ENCODE measurements at regions not wholly inside any gene's neighbourhood (a gene's known extent, or its start where the extent isn't known, plus 50 kb on each side); places are given as distances from the start of the nearest gene placed in this dataset.

GRCh38 chr9:82231411-82231810 lies 242.8 kb downstream of the SPATA31D1 start:
- H3K9me3 ChIP-seq = no peaks in the 10 kb centered on the region
- H3K36me3 ChIP-seq = no peaks in the 10 kb centered on the region
- no peak overlapping the region for H3K4me3 ChIP-seq
- H3K27me3 ChIP-seq = no peaks in the 10 kb centered on the region
- DNase-seq = no peak

DNA sequence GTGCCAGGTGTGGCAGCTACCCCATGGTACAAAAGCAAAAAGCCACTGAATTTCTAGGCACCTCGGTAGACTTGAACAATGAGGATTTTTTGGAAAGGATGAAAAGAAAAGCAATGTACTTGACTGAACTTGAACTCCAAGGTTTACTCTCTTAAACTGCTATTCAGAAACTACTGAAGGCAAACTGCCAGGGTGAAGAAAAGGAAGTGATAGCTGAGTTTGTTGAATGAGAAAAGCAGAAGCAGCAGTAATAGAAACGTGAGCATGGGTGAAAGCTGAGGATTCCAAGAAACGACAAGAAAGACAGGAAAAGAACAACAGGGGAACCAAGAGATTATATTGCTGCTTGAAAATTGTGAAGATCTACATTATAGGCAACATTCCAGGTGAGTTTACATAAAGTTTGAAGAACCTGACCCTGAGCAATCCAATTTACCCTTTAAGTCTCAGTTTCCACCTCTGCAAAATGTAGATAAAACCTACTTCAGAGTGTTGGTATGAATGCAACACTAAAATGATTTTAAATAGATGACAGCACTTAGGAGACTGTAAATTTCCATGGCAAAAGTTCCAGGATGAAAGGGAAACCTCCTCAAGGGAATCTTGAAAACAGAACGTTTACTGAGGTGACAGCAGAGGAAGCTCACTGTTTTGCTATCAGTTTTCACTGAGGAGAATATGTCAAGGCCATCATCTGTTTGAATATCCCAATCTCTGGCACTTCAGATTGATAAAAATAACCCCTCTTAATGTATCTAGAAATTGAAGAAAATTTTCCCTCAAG lies 245.8 kb downstream of the SPATA31D1 start:
- no peaks in the 10 kb centered on the region for H3K36me3 ChIP-seq
- H3K27me3 ChIP-seq = no peaks in the 10 kb centered on the region
- no peak for DNase-seq
- H3K4me3 ChIP-seq = no peak overlapping the region
- no peaks in the 10 kb centered on the region for H3K9me3 ChIP-seq

DNA sequence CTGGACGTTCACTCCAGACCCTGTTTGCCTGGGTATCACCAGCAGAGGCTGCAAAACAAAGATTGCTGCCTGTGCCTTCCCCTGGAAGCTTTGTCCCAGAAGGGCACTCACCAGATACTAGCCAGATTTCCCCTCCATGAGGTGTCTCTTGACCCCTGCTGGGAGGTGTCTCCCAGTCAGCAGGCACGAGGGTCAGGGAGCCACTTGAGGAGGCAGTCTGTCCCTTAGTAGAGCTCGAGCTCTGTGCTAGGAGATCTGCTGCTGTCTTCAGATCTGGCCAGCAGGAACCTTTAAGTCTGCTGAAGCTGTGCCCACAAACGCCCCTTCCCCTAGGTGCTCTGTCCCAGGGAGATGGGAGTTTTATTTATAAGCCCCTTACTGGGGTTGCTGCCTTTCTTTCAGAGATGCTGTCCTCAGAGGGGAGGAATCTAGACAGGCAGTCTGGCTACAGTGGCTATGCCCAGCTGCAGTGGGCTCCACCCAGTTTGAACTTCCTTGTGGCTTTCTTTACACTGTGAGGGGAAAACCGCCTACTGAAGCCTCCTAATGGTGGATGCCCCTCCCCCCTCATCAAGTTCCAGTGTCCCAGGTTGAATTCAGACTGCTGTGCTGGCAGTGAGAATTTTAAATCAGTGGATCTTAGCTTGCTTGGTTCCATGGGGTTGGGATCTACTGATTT lies 253.9 kb downstream of the SPATA31D1 start:
- no peak for DNase-seq
- Histone ChIP-seq H3K4me3 (no peak overlapping the region), H3K27me3 (no peaks in the 10 kb centered on the region), H3K9me3 (no peaks in the 10 kb centered on the region), H3K36me3 (no peaks in the 10 kb centered on the region)

- Histone ChIP-seq H3K27me3 (no peaks in the 10 kb centered on the region), H3K36me3 (no peaks in the 10 kb centered on the region), H3K9me3 (no peaks in the 10 kb centered on the region), H3K4me3 (no peak overlapping the region)
- no peak for DNase-seq
Observed at GRCh38 chr9:82247318-82247717, 258.7 kb downstream of the SPATA31D1 start.

GRCh38 chr9:82252116-82252515 lies 263.5 kb downstream of the SPATA31D1 start:
- DNase-seq = no peak
- Histone ChIP-seq H3K4me3 (no peak overlapping the region), H3K27me3 (no peaks in the 10 kb centered on the region), H3K9me3 (no peaks in the 10 kb centered on the region), H3K36me3 (no peaks in the 10 kb centered on the region)

DNA sequence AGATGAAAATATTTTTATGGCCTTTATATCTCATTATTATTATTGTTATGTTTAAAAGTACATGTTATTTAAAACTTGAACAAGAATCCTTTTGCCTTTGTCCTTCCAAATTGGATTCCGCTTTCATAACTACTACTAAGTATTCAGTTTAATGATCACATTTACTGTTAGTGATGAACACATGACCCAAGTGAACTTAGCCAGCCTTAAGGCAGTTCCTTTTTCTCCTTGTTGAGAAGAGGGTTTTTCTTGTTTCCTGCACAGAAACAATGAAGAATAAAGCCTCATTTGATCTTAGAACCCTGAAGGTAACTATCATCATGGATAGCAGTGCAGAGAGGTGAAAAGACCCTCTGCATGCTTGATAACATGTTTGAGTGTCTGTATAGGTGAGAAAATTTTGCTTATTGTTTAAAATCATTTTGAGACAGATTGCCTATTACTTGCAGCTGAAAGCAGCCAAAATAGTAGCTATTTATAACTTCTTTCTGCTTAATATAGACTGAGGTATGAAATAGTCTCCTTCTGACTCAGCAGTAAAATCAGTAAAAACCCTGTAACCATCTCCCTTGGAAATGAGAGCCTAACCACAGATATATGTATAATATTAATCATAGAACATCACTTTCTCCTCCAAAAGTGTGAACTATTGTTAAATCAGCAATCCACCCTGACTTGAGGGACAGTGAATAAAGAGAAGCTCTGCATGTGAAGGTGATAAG lies 266.2 kb downstream of the SPATA31D1 start:
- Histone ChIP-seq H3K9me3 (no peaks in the 10 kb centered on the region), H3K27me3 (no peaks in the 10 kb centered on the region), H3K36me3 (no peaks in the 10 kb centered on the region), H3K4me3 (no peak overlapping the region)
- no peak for DNase-seq

DNA sequence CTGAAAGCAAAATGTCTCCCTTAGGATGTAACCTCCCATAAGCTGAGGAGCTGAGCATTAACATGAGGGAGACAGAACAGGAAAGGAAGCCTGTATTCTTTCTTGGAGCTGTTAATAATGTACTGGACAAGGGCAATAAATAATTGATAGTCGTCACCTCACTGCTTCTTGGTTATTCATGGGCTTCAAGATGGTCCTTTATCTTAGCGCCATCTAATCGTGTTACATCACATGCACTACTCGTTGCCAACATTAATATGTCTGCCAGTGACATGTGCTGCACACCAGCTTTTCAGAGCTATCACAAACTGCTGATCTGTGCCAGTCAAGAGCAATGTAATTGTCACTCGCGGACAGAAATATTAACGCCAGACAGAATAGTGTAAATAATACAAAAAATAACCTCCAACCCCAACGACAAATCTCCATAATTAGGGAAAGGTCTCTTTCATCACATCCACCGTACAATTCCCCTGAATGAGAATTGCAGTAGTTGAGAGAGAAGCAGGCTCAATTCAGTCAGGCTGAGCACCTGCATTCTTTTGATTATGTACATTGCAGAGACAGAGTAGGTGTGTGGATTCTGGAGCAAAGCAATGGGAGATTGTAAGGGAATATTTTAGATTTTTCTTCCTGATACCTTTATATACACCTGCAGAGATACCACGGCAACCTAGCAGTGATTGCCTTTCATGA lies 267.1 kb downstream of the SPATA31D1 start:
- no peaks in the 10 kb centered on the region for H3K9me3 ChIP-seq

DNA sequence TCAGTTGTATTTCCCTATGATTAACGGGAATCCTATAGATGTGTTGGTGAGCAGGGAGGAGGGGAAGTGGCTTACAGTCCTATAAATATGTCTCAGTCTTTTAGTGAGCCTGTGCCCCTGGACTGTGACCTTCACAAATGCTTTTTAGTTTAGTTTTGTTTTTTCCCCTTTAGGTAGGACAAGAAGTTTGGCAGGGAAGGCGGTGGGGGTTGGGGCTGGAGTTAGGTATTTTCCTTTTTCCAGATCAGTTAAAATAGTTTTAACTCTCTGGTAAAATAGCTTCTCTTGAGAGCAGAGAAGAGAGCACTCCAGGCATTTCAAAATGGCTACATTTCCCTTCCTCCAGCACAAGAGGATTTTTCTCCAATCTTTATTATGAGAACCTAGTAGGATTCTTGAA lies 272.1 kb downstream of the SPATA31D1 start:
- Histone ChIP-seq H3K27me3 (no peaks in the 10 kb centered on the region), H3K4me3 (no peak overlapping the region), H3K36me3 (no peaks in the 10 kb centered on the region), H3K9me3 (no peaks in the 10 kb centered on the region)
- no peak for DNase-seq

More for the DNA sequence above, 267.1 kb downstream of the SPATA31D1 start:
- Histone ChIP-seq H3K27me3 (no peaks in the 10 kb centered on the region), H3K4me3 (no peak overlapping the region), H3K36me3 (no peaks in the 10 kb centered on the region)
- no peak for DNase-seq

- no peaks in the 10 kb centered on the region for H3K27me3 ChIP-seq
- H3K4me3 ChIP-seq = no peak overlapping the region
- H3K36me3 ChIP-seq = no peaks in the 10 kb centered on the region
- H3K9me3 ChIP-seq = no peaks in the 10 kb centered on the region
- DNase-seq = no peak
Observed at GRCh38 chr9:82263619-82264018, 275.0 kb downstream of the SPATA31D1 start.

DNA sequence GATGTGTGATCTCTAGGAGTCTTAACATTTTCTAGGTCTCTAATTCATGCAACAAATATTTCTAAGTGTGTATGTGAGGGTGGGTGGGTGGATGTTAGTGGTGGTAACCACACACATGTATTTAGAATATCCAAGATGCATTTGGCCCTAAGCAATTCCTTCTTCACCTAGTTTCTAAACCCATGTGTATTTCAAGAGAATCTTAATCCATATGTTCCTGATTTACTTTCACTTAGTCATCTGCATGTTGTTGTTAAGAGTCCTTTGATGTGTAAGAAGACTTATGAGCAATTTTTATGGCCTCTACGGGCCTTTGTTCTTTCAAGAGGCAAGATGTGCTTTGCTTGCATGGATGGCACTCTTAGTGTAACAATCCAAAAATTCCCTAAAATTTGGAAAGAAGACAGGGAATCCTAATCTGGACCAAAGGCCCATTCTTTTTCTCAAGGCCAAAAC lies 282.6 kb downstream of the SPATA31D1 start:
- H3K4me3 ChIP-seq = no peak overlapping the region
- no peaks in the 10 kb centered on the region for H3K9me3 ChIP-seq
- no peak for DNase-seq
- H3K36me3 ChIP-seq = no peaks in the 10 kb centered on the region
- no peaks in the 10 kb centered on the region for H3K27me3 ChIP-seq

DNA sequence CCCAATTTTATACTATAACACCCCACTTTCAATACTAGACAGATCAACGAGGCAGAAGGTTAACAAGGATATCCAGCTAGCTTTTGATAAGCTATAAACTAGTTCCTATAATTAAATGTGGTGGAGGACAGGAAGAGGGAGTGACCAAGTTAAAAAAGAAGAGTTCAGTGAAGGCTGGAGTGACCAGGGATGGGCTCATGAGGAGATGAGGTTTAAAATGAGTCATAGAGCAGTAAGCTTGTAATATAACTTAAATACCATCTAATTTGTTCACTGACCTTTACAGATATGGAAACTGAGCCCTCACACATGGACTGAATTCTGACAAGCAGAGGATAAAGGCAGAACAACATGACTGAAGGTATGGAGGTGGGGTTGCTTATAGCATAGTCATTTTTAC lies 284.5 kb downstream of the SPATA31D1 start:
- no peaks in the 10 kb centered on the region for H3K9me3 ChIP-seq

DNA sequence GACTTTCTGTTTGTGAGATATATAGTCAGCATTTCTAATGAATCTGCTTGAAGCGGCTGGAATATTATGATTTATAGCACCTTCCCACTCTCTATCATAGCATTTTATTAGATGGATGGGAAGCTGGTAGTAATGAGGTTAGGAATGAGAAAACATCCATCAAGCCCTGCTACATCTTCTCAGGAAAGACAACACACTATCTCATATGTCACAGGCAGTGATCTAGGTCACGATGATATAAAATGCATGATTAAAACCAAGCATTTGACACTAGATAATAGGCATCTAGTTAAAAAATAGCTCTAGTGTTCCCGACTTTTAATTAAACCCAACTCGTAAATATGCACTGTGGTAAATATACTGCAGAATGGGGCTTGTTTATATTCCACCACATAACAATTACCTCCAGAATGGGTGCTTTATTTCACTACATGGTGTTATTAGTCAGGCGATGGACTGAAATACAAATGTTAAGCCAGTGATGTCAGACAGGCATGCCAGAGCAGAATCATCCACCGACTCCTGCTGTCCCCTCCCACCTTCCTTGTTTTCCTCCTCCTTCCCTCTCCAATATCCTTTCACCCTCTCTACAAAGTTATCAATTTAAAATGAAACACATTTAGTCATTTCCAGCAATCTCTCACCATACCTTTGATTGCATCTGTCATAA lies 286.8 kb downstream of the SPATA31D1 start:
- Histone ChIP-seq H3K36me3 (no peaks in the 10 kb centered on the region), H3K9me3 (no peaks in the 10 kb centered on the region), H3K4me3 (no peak overlapping the region), H3K27me3 (no peaks in the 10 kb centered on the region)
- DNase-seq = no peak

More for the DNA sequence above, 284.5 kb downstream of the SPATA31D1 start:
- Histone ChIP-seq H3K4me3 (no peak overlapping the region), H3K27me3 (no peaks in the 10 kb centered on the region), H3K36me3 (no peaks in the 10 kb centered on the region)
- DNase-seq = no peak

- DNase-seq = no peak
Observed at GRCh38 chr9:82281066-82281465, 292.5 kb downstream of the SPATA31D1 start.

GRCh38 chr9:82284758-82285157 lies 296.2 kb downstream of the SPATA31D1 start:
- H3K36me3 ChIP-seq = no peaks in the 10 kb centered on the region
- H3K9me3 ChIP-seq = no peaks in the 10 kb centered on the region
- H3K4me3 ChIP-seq = no peak overlapping the region
- no peaks in the 10 kb centered on the region for H3K27me3 ChIP-seq
- no peak for DNase-seq

More at GRCh38 chr9:82281066-82281465, 292.5 kb downstream of the SPATA31D1 start:
- Histone ChIP-seq H3K36me3 (no peaks in the 10 kb centered on the region), H3K27me3 (no peaks in the 10 kb centered on the region), H3K4me3 (no peak overlapping the region), H3K9me3 (no peaks in the 10 kb centered on the region)

DNA sequence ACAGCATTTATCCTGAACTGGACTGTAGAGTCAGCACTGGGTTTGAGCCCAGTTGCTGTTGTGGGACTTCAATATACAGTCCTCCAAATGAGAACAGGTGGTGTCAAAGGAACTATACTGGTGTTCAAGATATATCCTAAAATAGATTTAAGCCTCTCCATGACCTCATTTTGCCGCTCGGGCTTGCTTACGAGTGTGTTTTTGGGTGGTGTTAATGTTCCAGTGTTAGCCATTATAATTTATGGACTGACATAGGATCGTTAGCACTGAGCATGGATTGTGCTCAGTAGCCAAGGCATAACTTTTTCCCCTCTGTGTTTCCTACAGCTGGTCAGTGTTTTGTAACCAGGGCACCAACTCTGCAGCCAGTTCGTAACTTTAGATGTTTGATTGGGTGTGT lies 306.6 kb downstream of the SPATA31D1 start:
- H3K36me3 ChIP-seq = no peaks in the 10 kb centered on the region
- no peak for DNase-seq
- no peak overlapping the region for H3K4me3 ChIP-seq
- no peaks in the 10 kb centered on the region for H3K9me3 ChIP-seq
- H3K27me3 ChIP-seq = no peaks in the 10 kb centered on the region

DNA sequence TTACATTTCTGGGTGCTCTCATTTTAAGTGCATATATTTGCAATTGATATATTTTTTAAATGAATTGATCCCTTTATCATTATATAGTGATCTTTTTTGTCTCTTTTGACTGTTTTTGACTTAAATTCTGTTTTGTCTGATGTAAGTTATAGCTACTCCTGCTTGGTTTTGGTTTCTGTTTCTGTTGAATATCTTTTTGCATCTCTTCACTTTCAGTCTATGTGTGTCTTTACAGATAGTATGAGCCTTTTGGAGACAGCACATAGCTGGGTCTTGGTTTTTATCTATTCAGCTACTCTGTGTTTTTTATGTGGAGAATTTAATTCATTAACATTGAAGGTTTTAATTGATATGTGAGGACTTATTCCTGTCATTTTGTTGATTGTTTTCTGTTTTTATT lies 311.3 kb downstream of the SPATA31D1 start:
- no peaks in the 10 kb centered on the region for H3K9me3 ChIP-seq
- no peak overlapping the region for H3K4me3 ChIP-seq
- no peaks in the 10 kb centered on the region for H3K36me3 ChIP-seq
- no peaks in the 10 kb centered on the region for H3K27me3 ChIP-seq
- no peak for DNase-seq
